ENCODE measurements at regions not wholly inside any gene's neighbourhood (a gene's known extent, or its start where the extent isn't known, plus 50 kb on each side); places are given as distances from the start of the nearest gene placed in this dataset.

- DNase-seq: no peak
Observed at GRCh38 chr15:70505936-70506912, 257.1 kb downstream of the UACA start.

DNA sequence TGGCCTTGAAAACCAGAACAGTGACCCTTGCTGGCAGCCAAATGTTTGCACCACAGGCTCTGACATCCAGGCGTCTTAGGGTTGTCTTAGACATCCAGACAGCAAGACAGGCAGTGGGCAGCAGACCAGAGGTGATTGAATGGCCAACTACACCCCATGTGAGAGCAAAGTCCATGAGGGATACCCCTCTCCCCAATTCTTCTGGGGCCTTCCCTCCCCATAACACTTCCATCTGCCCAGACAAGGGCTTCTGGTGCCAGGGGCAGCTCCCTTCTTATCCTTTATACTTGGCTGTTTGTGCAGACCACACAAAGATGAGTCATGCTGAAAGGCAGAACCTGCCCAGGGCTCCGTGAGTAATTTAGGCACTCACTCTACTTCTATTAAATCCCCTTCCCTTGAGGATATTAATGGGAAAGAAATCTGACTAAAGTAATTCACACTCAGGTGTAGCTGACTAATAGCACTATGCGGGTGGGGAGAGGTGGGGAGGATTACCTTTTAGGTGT, 257.9 kb downstream of the UACA start:
- DNase-seq: no peak

- no peak for DNase-seq
Observed at GRCh38 chr15:70504988-70505387, 258.4 kb downstream of the UACA start.

DNA sequence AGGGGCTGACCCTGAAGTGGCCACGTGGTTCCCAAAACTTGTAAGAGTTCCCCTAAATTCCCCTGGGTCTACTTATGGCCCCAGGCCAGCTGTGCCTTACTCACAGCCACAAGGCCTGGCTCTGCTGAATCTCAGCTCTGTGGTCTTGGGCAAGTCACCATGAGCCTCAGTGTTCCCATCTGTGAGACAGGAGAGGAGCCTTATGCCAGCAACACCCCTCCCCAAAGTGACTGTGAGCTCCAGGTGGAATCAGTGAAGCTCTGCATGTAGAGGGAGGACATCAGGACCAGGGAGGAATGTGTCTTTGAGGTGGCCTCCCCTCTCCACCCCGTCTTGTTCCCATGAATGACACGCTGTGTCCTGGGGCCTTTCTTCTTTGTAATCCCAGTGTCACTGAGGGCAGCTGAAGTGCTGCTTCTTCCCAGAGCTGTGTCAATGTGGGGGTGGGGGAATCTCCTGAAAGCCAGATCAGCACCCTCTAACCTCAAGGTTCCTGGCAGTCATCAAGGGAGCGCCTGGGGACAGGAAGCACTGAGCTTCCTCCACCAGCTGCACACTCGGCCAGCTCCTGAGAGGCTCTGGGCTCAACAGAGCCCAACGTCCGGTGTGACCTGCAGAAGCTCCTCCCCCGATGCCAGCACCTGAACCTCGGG, 258.9 kb downstream of the UACA start:
- peak; percentile 34 for DNase-seq

- no peak for DNase-seq
Observed at GRCh38 chr15:70503798-70504298, 259.5 kb downstream of the UACA start.

- DNase-seq: no peak
Observed at GRCh38 chr15:70503073-70503745, 260.1 kb downstream of the UACA start.

DNA sequence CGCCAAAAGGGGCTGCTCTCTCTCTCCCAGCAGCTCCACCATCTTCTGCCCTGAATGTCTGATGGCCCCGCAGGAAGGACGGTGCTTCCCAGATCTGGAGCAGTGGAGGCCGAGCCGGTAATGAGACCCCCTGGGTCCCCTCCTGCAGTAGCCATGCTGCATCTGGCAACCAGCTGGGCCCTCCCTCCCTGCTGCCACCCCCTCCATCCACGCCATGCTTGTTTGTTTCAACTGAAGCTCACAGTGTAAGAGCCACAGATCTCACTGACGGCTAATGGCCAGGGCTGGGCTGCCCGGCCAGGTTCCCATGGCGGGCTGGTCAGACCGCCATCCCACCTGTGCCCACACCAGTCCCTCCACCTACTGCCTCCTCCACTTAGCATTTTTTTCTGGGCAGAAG, 260.8 kb downstream of the UACA start:
- no peak for DNase-seq

DNA sequence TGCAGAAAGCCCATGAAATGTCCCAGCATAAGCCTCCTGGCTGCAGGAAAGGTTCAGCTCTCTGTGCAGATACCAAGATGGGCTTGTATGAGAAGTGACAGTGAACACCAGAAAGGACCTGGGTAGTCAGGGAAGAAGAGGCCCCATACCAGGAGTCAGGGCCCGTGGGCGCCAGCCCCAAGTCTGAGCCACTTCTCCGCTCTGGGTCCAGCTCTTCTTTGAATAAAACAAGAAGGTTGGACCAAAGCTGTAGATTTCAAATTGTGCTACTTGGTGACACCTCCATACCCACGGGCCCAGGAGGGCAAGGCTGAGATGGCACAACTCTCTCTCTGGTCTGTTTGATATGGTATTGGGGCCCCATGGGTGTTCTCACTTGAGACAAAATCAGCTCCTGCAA, 261.5 kb downstream of the UACA start:
- DNase-seq: no peak

GRCh38 chr15:70501121-70501727, 262.1 kb downstream of the UACA start:
- no peak for DNase-seq

DNA sequence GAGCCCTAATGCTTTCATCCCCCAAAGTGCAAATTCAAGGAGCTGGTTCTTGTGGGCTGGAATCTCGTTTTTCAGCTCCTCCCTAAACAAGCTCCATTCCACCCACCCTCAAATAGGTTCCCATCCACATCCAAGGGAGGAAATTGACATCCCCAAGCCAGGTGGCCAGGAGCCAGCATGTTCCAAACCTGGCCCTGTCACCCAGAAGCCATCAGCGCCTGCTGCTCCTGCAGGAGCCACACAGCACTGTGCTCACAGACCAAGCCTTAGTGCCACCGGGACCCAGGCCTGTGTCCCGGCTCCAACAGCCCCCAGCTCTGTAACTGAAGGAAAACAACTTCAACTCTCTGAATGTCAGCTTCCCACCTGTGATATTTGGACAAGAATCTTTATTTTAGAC, 263.6 kb downstream of the UACA start:
- DNase-seq: no peak

DNA sequence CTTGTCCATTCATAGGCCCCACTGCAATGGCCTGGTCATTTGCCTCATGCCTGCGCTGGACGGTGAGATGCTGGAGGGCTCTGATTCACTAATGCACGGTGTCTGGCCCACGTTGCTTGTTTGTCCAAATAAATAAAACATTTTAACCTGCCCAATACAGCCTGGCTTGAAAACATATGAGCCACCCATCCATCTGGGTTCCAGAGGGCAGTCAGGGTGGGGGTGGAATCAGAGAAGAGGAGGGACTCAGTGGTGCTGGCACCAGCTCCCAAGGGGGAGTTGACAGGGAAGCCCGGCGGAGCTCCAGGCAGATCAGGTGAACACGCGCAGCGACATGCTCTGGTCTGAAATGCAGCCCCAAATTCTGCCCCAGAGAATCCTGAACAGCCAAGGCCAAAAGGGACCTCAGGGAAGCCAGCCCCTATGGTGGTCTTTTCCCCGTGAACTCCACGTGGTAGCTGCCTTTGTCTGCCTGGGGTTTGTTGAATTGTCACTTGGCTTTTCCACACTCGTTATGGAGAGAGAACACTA, 265.2 kb downstream of the UACA start:
- DNase-seq: no peak

- DNase-seq: no peak
Observed at GRCh38 chr15:70497661-70498060, 265.7 kb downstream of the UACA start.

DNA sequence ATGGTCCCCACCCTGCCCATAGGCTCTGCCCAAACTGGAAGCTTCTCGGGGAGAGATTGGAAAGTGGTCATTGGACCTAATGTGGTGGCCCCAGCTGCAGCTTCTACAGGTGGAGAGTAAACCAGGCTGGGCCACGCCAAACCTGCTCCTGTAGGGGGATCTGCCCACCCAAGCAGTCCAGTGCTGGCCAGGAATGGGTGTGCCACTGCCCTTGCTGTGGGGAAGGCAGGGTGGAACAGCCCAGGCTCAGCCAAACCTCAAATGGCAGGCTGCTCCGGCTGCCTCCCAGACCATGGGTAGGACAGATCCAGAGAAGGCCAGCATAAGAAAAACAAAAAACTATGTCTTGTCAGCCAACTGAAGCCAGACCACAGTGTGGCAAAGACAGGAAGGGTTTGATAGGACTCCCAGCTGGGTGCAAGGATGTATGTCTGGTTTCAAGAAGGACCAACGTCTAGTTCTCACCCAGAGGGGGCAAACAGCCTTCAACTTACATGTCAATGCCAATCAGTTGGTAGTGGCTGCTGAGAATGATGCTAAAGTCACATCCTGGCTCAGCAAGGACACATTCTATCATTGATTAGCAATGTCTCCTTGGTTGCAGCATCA, 267.3 kb downstream of the UACA start:
- DNase-seq: no peak

DNA sequence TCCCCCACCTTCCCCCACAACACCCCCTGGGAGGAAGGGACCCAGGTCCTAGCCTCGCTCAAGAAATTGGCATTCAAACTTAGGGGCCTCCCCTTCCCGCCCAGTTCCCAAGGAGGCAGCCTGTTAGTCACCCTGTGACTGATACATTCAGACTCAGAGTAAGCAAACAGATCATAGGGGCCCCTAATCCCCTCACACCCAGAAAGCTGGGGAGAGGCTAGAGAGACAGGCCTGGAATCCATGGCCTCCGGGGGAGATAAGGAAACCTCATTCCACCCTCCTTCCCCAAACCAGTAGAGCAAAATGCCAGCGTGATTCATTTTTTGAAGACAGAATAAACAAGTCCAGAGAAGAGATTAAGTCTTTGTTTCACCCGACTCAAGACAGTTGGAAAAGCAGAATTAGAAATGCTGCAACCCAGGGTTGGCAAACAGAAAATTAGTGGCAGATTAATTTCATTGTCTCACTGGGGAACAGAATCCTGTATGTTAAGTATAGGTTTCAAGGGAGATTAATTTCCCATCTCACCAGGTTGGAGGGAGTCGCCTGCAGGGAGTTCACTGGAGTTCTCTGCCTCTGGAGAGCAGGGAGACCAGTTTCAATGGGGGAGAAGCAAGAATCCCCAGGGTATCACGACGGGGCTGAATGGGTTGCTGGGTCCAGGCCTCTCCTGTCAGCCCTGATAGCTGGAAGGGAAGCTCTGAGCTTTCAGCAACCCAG, 268.3 kb downstream of the UACA start:
- DNase-seq: no peak

GRCh38 chr15:70494517-70494851, 268.9 kb downstream of the UACA start:
- no peak for DNase-seq

GRCh38 chr15:70493787-70494516, 269.4 kb downstream of the UACA start:
- DNase-seq: no peak

DNA sequence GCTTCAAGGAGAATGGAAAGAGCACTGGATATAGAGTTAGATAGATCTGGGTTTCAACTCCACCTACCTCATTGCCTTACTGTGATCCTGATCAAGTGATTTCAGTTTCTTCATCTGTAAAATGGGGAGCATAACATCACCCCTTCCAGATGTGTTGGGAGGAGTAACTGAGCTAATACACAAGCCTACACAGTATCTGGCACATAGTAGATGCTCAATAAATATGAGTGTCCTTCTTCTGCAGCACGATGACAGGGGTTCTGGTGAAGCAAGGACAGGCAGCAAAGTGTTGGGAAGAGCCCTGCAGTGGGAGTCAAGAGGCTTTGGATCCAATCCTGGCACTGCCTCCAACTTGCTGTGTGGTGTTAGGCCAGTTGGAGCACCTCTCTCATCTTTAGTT, 270.0 kb downstream of the UACA start:
- no peak for DNase-seq

GRCh38 chr15:70492240-70493177, 270.8 kb downstream of the UACA start:
- no peak for DNase-seq

GRCh38 chr15:70491641-70492040, 271.7 kb downstream of the UACA start:
- DNase-seq: no peak

Measured in muscle of arm (tissue), 1 donor.